Gastrocnemius medialis (tissue), 4 donors: ENCODE measurements at regions not wholly inside any gene's neighbourhood (a gene's known extent, or its start where the extent isn't known, plus 50 kb on each side); places are given as distances from the start of the nearest gene placed in this dataset.

Experiments used
- ATAC-seq, 2 donors: fragments of 150-250 bp; one replicate each; pipeline ENCODE4 v1.9.1; 2016
- DNase-seq, 2 donors: peaks; one replicate each; pipeline ENCODE4 v3.0.0-alpha.2; 2019
- H3K27ac ChIP-seq, 4 donors: fragments of 200-600 bp; sonication (generic); 1 replicate in 1 of 4; 2 replicates in 3 of 4; pipeline ENCODE4 v1.5.1; 2016 to 2018; ENCODE audit warnings: mild to moderate bottlenecking in 2 of 4, moderate library complexity in 1 of 4
- H3K27me3 ChIP-seq, 3 donors: fragments of 200-600 bp; sonication (generic) in 2 of 3; 1 replicate in 1 of 3; 2 replicates in 2 of 3; pipeline versions ENCODE4 v1.5.1 to v1.6.0; 2016 to 2019; ENCODE audit warnings: mild to moderate bottlenecking in 1 of 3, moderate library complexity in 1 of 3
- H3K36me3 ChIP-seq, 2 donors: fragments of 200-600 bp; sonication (generic) in 1 of 2; one replicate each; pipeline ENCODE4 v1.5.1; 2017 to 2018
- H3K4me1 ChIP-seq, 2 donors: fragments of 200-600 bp; sonication (generic) in 1 of 2; one replicate each; pipeline ENCODE4 v1.5.1; 2016 to 2017; ENCODE audit warnings: mild to moderate bottlenecking in 2 of 2
- H3K4me3 ChIP-seq, 4 donors: fragments of 200-600 bp; sonication (generic) in 3 of 4; 1 replicate in 1 of 4; 2 replicates in 3 of 4; pipeline ENCODE4 v1.5.1; 2016 to 2019; ENCODE audit warnings: mild to moderate bottlenecking in 2 of 4
- H3K9me3 ChIP-seq, 3 donors: fragments of 200-600 bp; sonication (generic) in 2 of 3; 1 replicate in 1 of 3; 2 replicates in 2 of 3; pipeline ENCODE4 v1.5.1; 2016 to 2019
- CTCF ChIP-seq, 5 experiments: fragments of 450-650 bp in 3 of 5; fragments of 200-600 bp in 2 of 5; sonication (generic) in 2 of 5; IDR thresholded peaks in 4 of 5; conservative IDR thresholded peaks in 1 of 5; 1 replicate in 4 of 5; 2 replicates in 1 of 5; pipeline ENCODE4 v1.5.1; 2016 to 2019; ENCODE audit warnings: antibody characterized with exemption in 5 of 5, mild to moderate bottlenecking in 3 of 5, moderate library complexity in 3 of 5
- POLR2A ChIP-seq, 2 donors: fragments of 450-650 bp; IDR thresholded peaks; one replicate each; pipeline ENCODE4 v1.6.1; 2017; ENCODE audit warnings: antibody characterized with exemption in 2 of 2, mild to moderate bottlenecking in 2 of 2, moderate library complexity in 2 of 2
- in situ Hi-C, 4 donors: fragments of 200-750 bp; cut with MboI; loops; one replicate each; pipeline versions ENCODE4 v1.15.0 to v1.8.0; 2017; ENCODE audit warnings: low sequenced_read_pairs in 4 of 4
- intact Hi-C: fragments of 100-400 bp; cut with DNase I; formaldehyde crosslinking; loops from one replicate; pipeline ENCODE4 v1.15.1; 2023; ENCODE audit warnings: low total_unique reads

- Histone ChIP-seq H3K36me3 (no peaks in the 10 kb centered on the region), H3K27me3 (no peaks in the 10 kb centered on the region), H3K4me3 (no peak overlapping the region), H3K27ac (no peak overlapping the region), H3K9me3 (no peaks in the 10 kb centered on the region), H3K4me1 (no peaks in the 10 kb centered on the region)
- TF ChIP-seq POLR2A (IDR thresholded peaks at IDR 0.05) (no peak), CTCF (IDR thresholded peaks at IDR 0.05 in 4 of 5, conservative IDR thresholded peaks at IDR 0.05 in 1 of 5) (no peak)
- intact Hi-C loops: no loop called here
- DNase-seq (no peak), ATAC-seq (no peak)
- in situ Hi-C loops: loop anchor here in 1 of 4 donors (25.0 kb wide), 2 partner anchors 110 to 785 kb away; no protein-coding TSS in a partner anchor
Measured at GRCh38 chr18:25672490-25672889, 320.5 kb upstream of the ZNF521 start.

DNA sequence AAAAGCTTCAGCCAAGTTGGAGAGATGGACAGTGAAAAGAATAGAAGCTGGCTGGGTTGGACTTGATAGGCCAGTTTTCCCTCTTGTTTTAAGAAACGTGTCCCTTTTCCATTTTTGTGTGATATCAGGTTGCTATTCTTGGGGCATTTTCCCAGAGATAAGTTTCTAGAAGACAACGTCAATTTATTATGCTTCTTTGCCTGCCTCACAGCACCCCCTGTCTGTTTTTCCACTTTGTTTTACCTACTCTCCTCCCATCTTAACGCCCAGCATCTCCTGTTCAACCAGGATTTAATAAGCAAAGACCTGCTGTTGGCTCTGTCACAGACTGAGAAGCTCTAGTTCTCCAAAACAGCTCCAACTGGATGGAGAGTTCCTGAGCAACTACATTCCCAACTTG is 317.8 kb upstream of the ZNF521 start:
- no peak for DNase-seq
- in situ Hi-C loops: loop anchor here in 1 of 4 donors (25.0 kb wide), 2 partner anchors 107 to 782 kb away; no protein-coding TSS in a partner anchor
- Histone ChIP-seq H3K27ac (no peak overlapping the region), H3K4me1 (no peaks in the 10 kb centered on the region), H3K27me3 (no peaks in the 10 kb centered on the region), H3K36me3 (no peaks in the 10 kb centered on the region), H3K9me3 (no peaks in the 10 kb centered on the region), H3K4me3 (no peak overlapping the region)
- no peak for TF ChIP-seq POLR2A (IDR thresholded peaks at IDR 0.05)
- TF ChIP-seq CTCF (IDR thresholded peaks at IDR 0.05 in 4 of 5, conservative IDR thresholded peaks at IDR 0.05 in 1 of 5): no peak
- intact Hi-C loops: loop anchor here (2.0 kb wide), 1 partner anchor 51 kb away; no protein-coding TSS in a partner anchor
- no peak for ATAC-seq

DNA sequence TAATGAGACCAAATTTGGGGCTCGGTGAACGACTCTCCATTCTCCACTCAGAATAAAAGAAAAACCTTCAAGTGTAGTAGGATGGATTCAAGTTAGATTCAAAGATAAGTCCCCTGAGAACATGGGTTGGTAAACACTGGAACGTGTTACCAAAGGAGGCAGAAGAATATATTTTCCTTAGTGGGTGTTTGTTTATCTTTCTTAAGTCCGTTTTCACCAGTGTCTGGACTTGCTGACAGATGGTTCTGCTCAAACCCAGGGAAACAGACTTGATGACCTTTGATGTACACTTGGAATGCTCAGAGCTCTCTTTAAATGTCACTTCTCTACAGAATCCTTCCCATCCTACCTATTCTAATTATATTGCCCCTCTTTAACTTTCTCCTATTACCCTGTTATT is 310.3 kb upstream of the ZNF521 start:
- TF ChIP-seq POLR2A (IDR thresholded peaks at IDR 0.05) (no peak), CTCF (IDR thresholded peaks at IDR 0.05 in 4 of 5, conservative IDR thresholded peaks at IDR 0.05 in 1 of 5) (no peak)
- DNase-seq: no peak
- Histone ChIP-seq H3K4me1 (no peaks in the 10 kb centered on the region), H3K9me3 (no peaks in the 10 kb centered on the region), H3K27me3 (no peaks in the 10 kb centered on the region), H3K36me3 (no peaks in the 10 kb centered on the region), H3K4me3 (no peak overlapping the region), H3K27ac (no peak overlapping the region)
- intact Hi-C loops (no loop called here), in situ Hi-C loops (loop anchor here in 1 of 4 donors (25.0 kb wide), 2 partner anchors 100 to 775 kb away; no protein-coding TSS in a partner anchor)
- no peak for ATAC-seq

DNA sequence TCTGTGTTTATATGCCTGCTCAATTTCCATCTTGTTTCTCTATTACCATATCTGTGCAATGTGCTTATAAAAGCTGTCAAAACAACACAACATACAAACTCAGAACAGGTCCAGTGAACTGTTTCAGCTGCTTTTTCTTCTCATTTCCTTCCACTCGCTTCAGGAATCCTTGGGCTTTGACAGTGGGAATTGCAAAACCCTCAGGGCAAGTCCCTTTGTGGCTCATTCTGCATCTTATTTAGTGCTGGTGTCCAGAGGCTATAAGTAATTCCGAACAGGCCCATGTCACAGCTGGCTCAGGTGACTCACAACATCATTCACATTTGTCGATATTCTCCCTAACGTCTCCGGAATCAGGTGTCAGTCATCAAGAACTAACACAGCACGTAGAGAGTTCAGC is 309.9 kb upstream of the ZNF521 start:
- Histone ChIP-seq H3K36me3 (no peaks in the 10 kb centered on the region), H3K27ac (no peak overlapping the region), H3K4me3 (no peak overlapping the region), H3K9me3 (no peaks in the 10 kb centered on the region), H3K4me1 (no peaks in the 10 kb centered on the region), H3K27me3 (no peaks in the 10 kb centered on the region)
- intact Hi-C loops: no loop called here
- in situ Hi-C loops: loop anchor here in 1 of 4 donors (25.0 kb wide), 2 partner anchors 100 to 775 kb away; no protein-coding TSS in a partner anchor
- no peak for TF ChIP-seq CTCF (IDR thresholded peaks at IDR 0.05 in 4 of 5, conservative IDR thresholded peaks at IDR 0.05 in 1 of 5)
- ATAC-seq (no peak), DNase-seq (no peak)

DNA sequence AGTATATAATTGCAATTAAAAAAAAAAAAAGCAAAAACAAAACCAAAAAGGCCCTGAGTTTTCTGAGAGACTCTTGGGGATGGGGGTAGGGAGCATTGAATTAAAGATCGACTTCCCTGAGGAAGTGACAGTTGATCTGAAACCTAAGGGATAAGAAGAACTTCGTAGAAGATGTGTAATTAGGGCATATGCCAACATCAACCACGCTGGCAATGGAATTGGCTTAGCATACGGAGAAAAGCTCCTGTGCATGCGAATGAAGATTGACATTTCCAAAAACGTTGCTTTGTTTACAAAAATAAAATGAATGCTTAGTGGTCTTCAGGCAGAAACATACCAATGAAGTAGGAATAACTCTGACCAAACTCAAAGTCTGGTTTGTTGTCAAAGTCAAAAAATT is 307.6 kb upstream of the ZNF521 start:
- Histone ChIP-seq H3K4me3 (no peak overlapping the region), H3K27me3 (no peaks in the 10 kb centered on the region), H3K4me1 (no peaks in the 10 kb centered on the region), H3K36me3 (no peaks in the 10 kb centered on the region), H3K27ac (no peak overlapping the region), H3K9me3 (no peaks in the 10 kb centered on the region)
- ATAC-seq (no peak), DNase-seq (no peak)
- intact Hi-C loops: no loop called here
- in situ Hi-C loops: loop anchor here in 1 of 4 donors (25.0 kb wide), 2 partner anchors 97 to 772 kb away; no protein-coding TSS in a partner anchor
- TF ChIP-seq CTCF (IDR thresholded peaks at IDR 0.05 in 4 of 5, conservative IDR thresholded peaks at IDR 0.05 in 1 of 5) (no peak), POLR2A (IDR thresholded peaks at IDR 0.05) (no peak)
